IgD-negative memory B cell (primary cell): ENCODE measurements at regions not wholly inside any gene's neighbourhood (a gene's known extent, or its start where the extent isn't known, plus 50 kb on each side); places are given as distances from the start of the nearest gene placed in this dataset.

Experiments used
- H3K27ac Mint-ChIP-seq, 3 donors: one replicate each; pipeline ENCODE4 v1.8.0; 2020 to 2022; ENCODE audit warnings: mild to moderate bottlenecking in 3 of 3, mixed read lengths in 3 of 3, moderate library complexity in 1 of 3
- H3K27me3 Mint-ChIP-seq: one replicate; pipeline ENCODE4 v1.8.0; 2021; ENCODE audit warnings: mixed read lengths
- H3K36me3 Mint-ChIP-seq: one replicate; pipeline ENCODE4 v1.8.0; 2020; ENCODE audit warnings: mild to moderate bottlenecking, mixed read lengths
- H3K4me1 Mint-ChIP-seq, 3 donors: one replicate each; pipeline ENCODE4 v1.8.0; 2020 to 2022; ENCODE audit warnings: mixed read lengths in 3 of 3, mild to moderate bottlenecking in 1 of 3
- H3K4me3 Mint-ChIP-seq, 4 donors: one replicate each; pipeline ENCODE4 v1.8.0; 2020 to 2022; ENCODE audit warnings: mild to moderate bottlenecking in 4 of 4, mixed read lengths in 4 of 4, moderate library complexity in 3 of 4
- H3K9me3 Mint-ChIP-seq, 3 donors: one replicate each; pipeline ENCODE4 v1.8.0; 2020 to 2021; ENCODE audit warnings: mixed read lengths in 3 of 3, mild to moderate bottlenecking in 1 of 3

DNA sequence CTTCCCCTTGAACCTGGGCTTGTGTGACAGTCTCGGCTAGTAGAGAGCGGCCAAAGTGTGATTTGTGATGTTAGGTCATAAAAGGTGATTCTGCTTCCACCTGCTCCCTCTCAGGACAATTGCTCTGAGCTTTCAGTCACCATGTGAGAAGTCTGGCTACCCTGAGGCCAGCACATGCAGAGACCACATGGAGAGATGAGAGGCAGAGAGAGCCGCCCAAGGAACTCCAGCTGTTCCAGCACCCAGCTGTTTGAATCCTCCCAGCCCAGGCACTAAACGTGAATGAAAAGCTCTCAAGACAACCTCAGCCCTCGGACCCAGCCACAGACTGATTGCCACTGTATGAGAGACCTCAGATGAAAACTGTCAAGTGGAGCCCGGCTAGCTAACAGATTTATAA lies 143.4 kb upstream of the EEF1E1 start:
- H3K4me3 Mint-ChIP-seq = no peak overlapping the region
- H3K9me3 Mint-ChIP-seq = peaks cover 0 to 2% (median 0%) of the 10 kb centered on the region in 3 donors
- peaks cover 0 to 2% (median 0%) of the 10 kb centered on the region in 3 donors for H3K4me1 Mint-ChIP-seq
- H3K27ac Mint-ChIP-seq = no peak overlapping the region
- H3K27me3 Mint-ChIP-seq = peaks cover 4% of the 10 kb centered on the region
- no peaks in the 10 kb centered on the region for H3K36me3 Mint-ChIP-seq

DNA sequence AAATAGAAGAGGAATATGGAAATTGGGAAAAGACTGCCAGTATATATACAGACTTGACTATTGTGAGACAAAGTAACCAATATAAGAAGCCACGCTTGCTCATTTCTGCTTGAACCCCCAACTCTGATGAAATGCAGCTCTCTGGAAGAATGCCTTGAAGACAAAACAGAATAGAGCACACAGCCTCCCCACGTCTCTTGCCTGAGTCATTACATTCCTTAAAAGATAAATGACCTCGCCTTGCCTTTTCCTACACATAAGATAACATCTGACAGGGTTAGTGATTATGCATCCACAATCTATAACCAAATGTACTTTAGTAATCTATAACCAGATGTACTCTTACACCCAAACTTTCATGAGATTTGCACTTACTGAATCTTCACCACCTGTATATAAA lies 141.1 kb upstream of the EEF1E1 start:
- peaks cover 0 to 2% (median 0%) of the 10 kb centered on the region in 3 donors for H3K4me1 Mint-ChIP-seq
- H3K9me3 Mint-ChIP-seq = peaks cover 0 to 2% (median 0%) of the 10 kb centered on the region in 3 donors
- H3K27ac Mint-ChIP-seq = no peak overlapping the region
- peaks cover 4% of the 10 kb centered on the region for H3K27me3 Mint-ChIP-seq
- no peaks in the 10 kb centered on the region for H3K36me3 Mint-ChIP-seq
- no peak overlapping the region for H3K4me3 Mint-ChIP-seq

DNA sequence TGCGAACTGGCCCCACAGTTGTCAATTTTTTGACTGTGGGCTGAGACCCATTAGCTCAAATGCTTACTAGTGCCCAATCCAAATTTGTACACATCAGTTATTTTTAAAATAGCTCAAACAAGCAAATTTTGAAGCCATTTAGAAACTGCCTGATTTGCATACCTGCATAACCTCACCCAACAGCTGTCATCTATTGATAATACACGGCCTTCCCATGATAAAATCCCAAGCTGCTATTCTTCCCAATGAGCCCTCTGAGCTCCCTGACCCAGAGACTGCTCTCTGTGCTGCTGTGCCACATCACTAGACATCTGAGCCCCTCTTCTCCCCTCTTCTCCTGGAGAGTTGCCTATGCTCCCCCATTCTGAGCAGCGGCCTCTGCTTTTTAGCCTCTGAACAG lies 140.5 kb upstream of the EEF1E1 start:
- H3K9me3 Mint-ChIP-seq = peaks cover 0 to 2% (median 0%) of the 10 kb centered on the region in 3 donors
- peaks cover 4% of the 10 kb centered on the region for H3K27me3 Mint-ChIP-seq
- H3K27ac Mint-ChIP-seq = no peak overlapping the region
- peaks cover 0 to 2% (median 0%) of the 10 kb centered on the region in 3 donors for H3K4me1 Mint-ChIP-seq
- H3K4me3 Mint-ChIP-seq = no peak overlapping the region
- H3K36me3 Mint-ChIP-seq = no peaks in the 10 kb centered on the region

DNA sequence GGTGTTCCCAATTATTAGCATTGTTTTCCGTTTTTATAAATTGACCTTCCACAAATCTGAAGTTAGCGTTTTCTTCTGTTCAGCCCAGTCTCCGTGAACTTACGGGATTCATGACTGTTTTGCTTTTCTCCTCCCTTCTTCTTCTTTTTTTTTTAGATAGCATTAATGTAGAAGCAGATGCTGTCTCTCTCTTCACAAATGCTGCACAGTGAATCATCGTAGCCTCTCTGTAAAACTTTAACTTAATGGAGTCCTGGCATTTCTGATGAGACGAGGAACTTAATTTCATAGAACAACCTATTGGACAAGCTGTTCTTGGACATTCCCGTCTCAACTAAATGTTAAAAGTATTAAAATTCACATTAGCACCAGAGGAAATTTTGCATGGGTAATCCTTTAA lies 138.0 kb upstream of the EEF1E1 start:
- Mint-ChIP-seq H3K27ac (no peak overlapping the region), H3K4me1 (peaks cover 0 to 2% (median 0%) of the 10 kb centered on the region in 3 donors), H3K4me3 (no peak overlapping the region), H3K9me3 (peaks cover 0 to 2% (median 0%) of the 10 kb centered on the region in 3 donors), H3K36me3 (no peaks in the 10 kb centered on the region), H3K27me3 (peaks cover 4% of the 10 kb centered on the region)

DNA sequence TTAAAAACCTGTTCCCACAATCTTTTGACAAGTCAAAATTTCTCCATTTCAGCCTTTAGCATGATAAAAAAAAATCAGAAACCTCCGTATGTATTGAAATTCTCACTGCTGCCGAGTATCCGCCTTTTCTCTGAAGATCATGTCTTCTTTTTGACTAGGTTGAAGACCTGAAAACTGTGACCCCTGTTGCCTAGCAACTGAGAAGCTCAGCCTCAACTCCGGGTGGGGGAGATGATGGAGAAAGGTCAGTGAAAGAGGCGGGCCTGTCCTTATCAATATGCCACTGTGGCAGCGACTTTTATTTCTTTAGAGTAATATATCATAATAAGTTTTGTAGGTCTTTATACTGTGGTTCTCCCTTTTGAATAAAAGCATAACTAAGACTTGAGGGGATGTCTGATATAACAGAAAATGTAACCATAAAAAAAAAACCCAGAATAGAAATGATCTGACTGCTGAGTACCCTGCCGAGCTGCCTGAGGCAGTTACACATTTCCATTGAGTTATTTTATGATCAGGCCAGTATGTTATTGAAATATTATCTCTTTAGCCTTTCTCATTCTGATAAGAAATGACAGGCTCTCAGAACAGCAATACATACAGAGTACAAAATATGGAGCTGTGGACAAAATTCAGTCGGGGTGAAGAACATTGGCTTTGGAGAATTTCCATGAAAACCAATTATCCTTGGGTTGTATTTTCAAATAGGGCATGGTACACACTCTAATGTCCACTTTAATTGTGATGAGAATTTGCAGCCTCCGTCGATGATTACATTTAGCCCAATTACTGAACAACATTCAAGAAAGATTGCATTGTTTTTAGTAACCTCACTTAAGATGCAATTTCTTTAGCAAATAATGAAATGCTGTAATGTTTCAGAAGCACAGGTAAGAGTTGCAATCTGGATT lies 136.7 kb upstream of the EEF1E1 start:
- no peak overlapping the region for H3K27ac Mint-ChIP-seq
- peaks cover 0 to 2% (median 0%) of the 10 kb centered on the region in 3 donors for H3K4me1 Mint-ChIP-seq
- no peaks in the 10 kb centered on the region for H3K36me3 Mint-ChIP-seq
- peaks cover 0 to 2% (median 0%) of the 10 kb centered on the region in 3 donors for H3K9me3 Mint-ChIP-seq
- H3K27me3 Mint-ChIP-seq = peaks cover 5% of the 10 kb centered on the region
- no peak overlapping the region for H3K4me3 Mint-ChIP-seq

DNA sequence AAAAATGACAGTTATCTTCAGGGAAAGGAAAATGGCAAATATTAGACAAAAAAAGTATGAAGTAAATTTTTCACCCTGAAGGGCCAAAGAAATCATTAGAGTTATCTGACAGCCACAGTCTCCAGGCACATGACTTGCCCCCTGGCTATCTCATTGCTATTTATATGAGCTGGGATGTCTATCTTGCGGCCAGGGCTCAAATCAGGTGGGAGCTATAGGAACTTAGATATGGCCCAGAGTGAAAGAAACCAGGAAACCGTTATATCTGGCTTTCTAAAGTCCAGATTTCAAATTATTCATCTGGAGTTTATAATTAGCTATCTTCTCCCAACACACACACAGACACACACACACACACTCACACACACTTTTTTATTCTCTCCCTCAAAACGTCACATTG lies 135.3 kb upstream of the EEF1E1 start:
- Mint-ChIP-seq H3K4me3 (no peak overlapping the region), H3K27me3 (peaks cover 3% of the 10 kb centered on the region), H3K36me3 (no peaks in the 10 kb centered on the region), H3K27ac (no peak overlapping the region), H3K9me3 (peaks cover 0 to under 1% (median 0%) of the 10 kb centered on the region in 3 donors), H3K4me1 (no peaks in the 10 kb centered on the region)

DNA sequence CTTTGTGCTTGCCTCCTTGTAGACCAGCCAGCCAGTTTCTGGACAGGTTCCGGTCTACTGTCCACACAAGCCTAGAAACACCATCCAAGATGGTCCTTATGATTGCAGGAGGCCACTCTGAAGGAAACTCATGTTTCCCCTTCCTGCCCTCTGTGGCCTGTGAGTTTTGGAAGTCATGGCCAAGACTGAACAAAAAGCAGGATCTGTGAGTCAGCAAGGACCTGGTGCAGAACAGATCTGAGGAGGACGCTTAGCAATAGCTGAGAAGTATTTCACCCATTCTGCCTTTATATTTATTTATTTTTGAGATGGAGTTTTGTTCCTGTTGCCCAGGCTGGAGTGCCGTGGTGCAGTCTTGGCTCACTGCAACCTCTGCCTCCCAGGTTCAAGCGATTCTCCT lies 134.6 kb upstream of the EEF1E1 start:
- Mint-ChIP-seq H3K9me3 (no peaks in the 10 kb centered on the region), H3K4me1 (no peaks in the 10 kb centered on the region), H3K4me3 (no peak overlapping the region), H3K27me3 (peaks cover 3% of the 10 kb centered on the region), H3K36me3 (no peaks in the 10 kb centered on the region), H3K27ac (no peak overlapping the region)

DNA sequence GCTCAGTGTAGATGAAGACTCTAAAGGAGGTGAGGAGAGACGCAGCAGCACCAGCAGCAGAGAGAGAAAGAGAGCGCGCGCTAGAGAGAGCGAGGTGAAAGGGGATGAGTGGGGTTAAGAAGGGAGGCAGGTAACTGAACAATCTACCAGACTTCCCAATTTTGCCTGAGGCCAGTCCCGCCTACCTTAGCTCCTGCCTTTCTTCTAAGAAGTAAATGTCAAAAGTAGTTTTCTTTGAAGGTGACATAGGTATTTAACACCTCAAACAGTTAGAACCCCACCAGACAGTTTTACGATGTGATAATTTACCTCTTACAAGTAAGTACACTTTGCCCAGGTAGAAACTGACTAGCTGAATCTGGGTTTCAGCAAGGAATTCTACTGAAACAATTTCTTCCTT lies 132.0 kb upstream of the EEF1E1 start:
- Mint-ChIP-seq H3K36me3 (no peaks in the 10 kb centered on the region), H3K27me3 (peaks cover 3% of the 10 kb centered on the region), H3K4me3 (no peak overlapping the region), H3K9me3 (no peaks in the 10 kb centered on the region), H3K27ac (no peak overlapping the region), H3K4me1 (no peaks in the 10 kb centered on the region)

DNA sequence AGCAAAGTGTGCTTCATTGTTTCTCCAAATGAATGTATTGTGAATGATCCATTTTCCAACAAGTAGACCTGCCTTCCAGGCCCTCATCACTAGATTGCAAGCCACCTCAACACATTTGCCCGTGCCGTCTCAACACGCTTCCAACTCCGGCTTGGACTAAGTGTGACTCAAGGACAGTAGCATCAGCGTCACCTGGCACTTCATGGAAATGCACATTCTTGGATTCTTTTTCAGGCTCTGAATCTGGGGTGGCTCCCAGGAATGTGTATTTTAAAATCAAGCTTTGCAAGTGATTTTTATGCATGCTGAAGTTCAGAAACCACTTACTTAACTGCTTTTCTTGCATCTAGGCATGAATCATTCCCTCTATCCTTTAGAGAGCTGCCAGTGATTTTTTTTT lies 129.6 kb upstream of the EEF1E1 start:
- Mint-ChIP-seq H3K27ac (no peak overlapping the region), H3K4me3 (no peak overlapping the region), H3K27me3 (peaks cover 3% of the 10 kb centered on the region)

DNA sequence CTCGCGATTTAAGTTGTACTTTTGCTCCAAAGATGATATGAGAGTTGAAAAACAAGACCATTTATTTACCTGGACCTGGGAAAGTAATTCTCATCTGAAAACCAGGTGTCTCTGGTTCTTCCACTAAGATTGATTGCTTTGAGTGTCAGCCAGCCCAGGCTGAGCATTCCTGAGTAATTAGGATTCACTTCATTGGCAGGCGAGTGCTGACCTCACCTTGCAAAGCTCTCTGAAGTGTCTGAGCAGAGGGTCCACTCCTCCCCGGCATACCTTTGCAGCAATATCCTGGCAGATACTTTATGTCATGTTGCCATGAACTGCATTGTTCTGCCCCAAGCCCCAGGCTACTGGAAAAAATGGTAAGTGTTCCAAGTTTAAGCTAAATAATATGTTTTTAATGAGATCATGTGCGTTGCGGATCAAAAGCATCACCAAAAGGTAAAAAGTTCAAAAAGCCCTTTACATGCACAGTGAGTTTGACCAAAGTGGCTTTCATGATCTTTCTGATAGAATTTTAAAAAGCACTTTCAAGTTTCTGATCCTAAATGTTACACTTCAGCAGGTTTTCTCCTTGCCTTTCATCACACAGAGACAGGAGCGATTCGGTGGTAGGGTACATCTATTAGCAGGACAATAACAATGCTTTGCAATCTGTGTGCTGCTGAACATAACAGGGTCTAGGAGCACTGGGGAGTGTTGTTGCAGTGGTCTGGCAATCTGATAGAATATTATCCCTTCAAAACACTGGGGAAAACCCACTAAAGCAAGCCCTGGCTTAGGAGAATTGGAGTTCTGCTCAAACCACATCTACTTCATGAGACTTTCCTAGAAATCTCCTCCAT lies 127.8 kb upstream of the EEF1E1 start:
- no peaks in the 10 kb centered on the region for H3K9me3 Mint-ChIP-seq
- H3K4me3 Mint-ChIP-seq = no peak overlapping the region
- H3K27ac Mint-ChIP-seq = no peak overlapping the region
- H3K36me3 Mint-ChIP-seq = no peaks in the 10 kb centered on the region
- peaks cover 3% of the 10 kb centered on the region for H3K27me3 Mint-ChIP-seq
- H3K4me1 Mint-ChIP-seq = no peaks in the 10 kb centered on the region

More for the DNA sequence above, 129.6 kb upstream of the EEF1E1 start:
- H3K36me3 Mint-ChIP-seq = no peaks in the 10 kb centered on the region
- no peaks in the 10 kb centered on the region for H3K9me3 Mint-ChIP-seq
- H3K4me1 Mint-ChIP-seq = no peaks in the 10 kb centered on the region

DNA sequence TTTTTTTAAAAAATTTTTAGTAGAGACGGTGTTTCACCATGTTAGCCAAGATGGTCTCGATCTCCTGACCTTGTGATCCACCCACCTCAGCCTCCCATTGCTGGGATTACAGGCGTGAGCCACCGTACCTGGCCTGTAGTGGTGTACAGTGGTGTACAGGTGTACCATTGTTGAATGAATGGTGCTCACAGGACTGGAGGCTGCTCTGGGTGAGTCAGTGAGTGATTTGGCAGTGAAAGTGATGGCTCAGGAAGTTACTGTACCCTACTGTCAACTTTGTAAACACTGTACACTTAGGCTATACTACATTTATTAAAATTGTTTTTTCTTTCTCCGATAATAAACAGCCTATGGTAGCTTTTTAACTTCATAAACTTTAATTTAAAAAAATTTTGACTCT lies 122.8 kb upstream of the EEF1E1 start:
- Mint-ChIP-seq H3K36me3 (no peaks in the 10 kb centered on the region), H3K27me3 (peaks cover 2% of the 10 kb centered on the region), H3K4me3 (no peak overlapping the region), H3K9me3 (peaks cover 0 to 4% (median 0%) of the 10 kb centered on the region in 3 donors), H3K4me1 (no peaks in the 10 kb centered on the region), H3K27ac (no peak overlapping the region)

DNA sequence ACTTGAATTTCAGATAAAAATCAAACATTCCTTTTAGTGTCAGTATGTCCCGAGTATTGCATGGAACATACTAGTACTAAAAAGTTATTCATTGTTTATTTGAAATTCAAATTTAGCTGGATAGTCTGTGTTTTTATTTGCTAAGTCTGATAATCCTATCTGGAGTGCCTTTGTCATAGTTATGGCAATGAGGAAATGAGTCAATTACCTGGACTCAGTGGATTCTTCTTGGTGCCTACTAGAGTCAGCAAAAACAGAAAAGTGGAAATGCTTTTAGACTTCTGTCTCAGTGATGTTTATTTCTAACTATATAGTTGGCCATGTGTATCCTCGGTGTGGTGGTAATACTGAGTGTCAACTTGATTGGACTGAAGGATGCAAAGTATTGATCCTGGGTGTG lies 121.3 kb upstream of the EEF1E1 start:
- peaks cover 0 to 4% (median 0%) of the 10 kb centered on the region in 3 donors for H3K9me3 Mint-ChIP-seq
- H3K27me3 Mint-ChIP-seq = peaks cover 4% of the 10 kb centered on the region
- H3K4me1 Mint-ChIP-seq = no peaks in the 10 kb centered on the region
- no peak overlapping the region for H3K4me3 Mint-ChIP-seq
- H3K27ac Mint-ChIP-seq = no peak overlapping the region
- H3K36me3 Mint-ChIP-seq = no peaks in the 10 kb centered on the region

DNA sequence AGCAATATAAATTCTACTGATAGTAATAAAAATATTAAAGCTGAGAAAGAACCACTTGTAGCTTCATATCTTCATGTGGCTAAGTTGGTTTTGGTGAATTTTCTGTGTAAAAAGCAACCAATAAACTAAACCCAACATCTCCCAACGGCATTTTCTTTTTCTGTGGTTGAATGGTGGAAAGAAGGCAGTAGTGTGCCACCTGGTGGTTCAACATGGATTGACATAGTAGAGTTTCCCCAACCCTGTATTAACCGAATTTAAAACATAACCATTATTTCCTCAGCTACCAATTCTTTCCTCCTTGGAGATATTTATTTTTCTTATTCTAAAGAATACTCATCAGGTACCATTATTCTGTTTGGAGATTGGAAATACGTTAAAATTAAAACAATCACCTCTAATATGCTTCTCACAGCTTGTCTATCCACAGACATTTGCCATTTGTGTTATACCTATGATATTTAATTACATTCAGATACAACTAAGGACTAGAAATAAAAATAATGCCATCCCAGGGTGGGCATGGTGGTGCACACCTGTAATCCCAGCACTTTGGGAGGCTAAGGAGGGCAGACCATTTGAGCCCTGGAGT lies 117.1 kb upstream of the EEF1E1 start:
- Mint-ChIP-seq H3K4me3 (no peak overlapping the region), H3K27me3 (peaks cover 4% of the 10 kb centered on the region), H3K36me3 (no peaks in the 10 kb centered on the region)

DNA sequence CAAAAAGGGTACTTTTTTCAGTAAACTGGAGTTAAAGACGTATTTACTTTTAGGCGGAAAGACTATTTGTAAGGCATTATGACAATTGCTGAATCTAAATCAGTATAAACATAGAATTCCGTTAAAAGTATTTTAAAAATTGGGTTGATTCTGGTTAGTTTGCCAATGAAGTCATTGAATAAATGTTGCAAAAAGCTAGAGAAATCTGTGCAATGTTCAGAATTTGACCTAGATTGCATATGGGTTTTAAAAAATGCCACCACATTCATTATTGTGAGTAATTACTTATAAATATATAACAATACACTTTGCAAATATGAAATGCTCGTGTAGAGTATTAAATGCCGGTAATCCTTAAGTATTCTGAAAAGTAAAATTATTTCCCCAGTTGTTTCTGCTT lies 116.5 kb upstream of the EEF1E1 start:
- H3K27ac Mint-ChIP-seq = no peak overlapping the region
- H3K36me3 Mint-ChIP-seq = no peaks in the 10 kb centered on the region
- H3K27me3 Mint-ChIP-seq = peaks cover 4% of the 10 kb centered on the region
- peaks cover 0 to 4% (median 0%) of the 10 kb centered on the region in 3 donors for H3K9me3 Mint-ChIP-seq
- no peaks in the 10 kb centered on the region for H3K4me1 Mint-ChIP-seq
- no peak overlapping the region for H3K4me3 Mint-ChIP-seq

More for the DNA sequence above, 117.1 kb upstream of the EEF1E1 start:
- peaks cover 0 to 4% (median 0%) of the 10 kb centered on the region in 3 donors for H3K9me3 Mint-ChIP-seq
- no peak overlapping the region for H3K27ac Mint-ChIP-seq
- no peaks in the 10 kb centered on the region for H3K4me1 Mint-ChIP-seq

DNA sequence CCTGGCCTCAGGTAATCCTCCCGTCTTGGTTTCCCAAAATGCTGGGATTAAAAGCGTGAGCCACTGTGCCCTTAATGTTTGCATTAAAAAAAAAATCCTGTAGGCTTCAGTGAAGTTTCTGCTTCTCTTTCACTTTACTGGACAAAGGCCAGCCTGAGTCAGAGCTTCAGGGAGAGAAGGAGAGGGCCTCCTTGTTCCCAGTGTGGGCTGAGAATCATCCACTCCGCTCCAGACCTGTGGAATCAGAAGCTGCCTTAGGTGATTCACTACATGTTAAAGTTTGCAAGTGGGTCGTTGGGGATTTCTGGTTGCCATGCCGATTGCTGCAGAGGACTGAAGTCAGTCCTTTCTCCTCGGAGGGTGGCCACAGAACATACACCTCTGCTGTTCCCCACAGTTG lies 113.3 kb upstream of the EEF1E1 start:
- Mint-ChIP-seq H3K4me1 (no peaks in the 10 kb centered on the region), H3K27ac (no peak overlapping the region), H3K9me3 (no peaks in the 10 kb centered on the region), H3K27me3 (peaks cover 2% of the 10 kb centered on the region), H3K36me3 (no peaks in the 10 kb centered on the region), H3K4me3 (no peak overlapping the region)
